ENCODE measurements at regions not wholly inside any gene's neighbourhood (a gene's known extent, or its start where the extent isn't known, plus 50 kb on each side); places are given as distances from the start of the nearest gene placed in this dataset.
"Not testable (repeated sequence)": the region's sequence is repeated elsewhere in the genome, so short reads cannot be mapped to it uniquely, and the experiment has no call there.

DNA sequence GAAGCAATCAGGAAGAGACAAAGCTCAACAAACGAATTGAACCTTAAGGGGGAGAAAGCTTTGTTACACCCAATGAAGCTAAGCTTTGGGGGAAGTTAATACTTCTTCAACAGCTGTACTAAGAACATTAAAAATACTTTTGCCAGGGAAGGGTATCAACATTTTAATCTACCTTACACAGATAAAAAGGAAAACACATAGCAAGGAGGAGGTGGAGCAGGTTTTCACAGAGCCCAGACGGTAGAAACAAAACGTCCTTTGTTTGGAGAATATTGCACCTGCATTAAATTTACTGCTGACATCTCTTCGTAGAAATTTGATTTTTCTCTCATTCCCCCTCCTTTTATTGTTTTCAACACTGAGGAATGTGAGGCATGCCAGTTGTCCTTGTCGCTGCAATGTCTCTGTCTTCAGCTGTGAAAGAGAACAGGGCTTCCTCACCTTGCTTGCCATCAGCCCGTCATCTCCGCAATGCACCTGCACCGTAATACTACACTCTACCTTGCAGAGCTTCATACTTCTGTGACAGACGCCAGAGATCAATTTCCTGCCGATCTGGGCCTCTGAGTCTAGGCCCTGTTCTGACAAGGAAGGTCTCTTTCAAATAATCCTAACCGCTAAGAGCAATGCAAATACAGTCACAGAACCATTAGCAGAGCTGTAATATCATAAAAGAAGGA lies 270.8 kb downstream of the SPRY2 start:
- no peaks in the 10 kb centered on the region for H3K36me3 ChIP-seq (ENCODE audit: control insufficient read depth, insufficient read depth, low read length)
- H3K27me3 ChIP-seq (ENCODE audit: control insufficient read depth, insufficient read depth, low read length): no peaks in the 10 kb centered on the region
- DNase-seq (ENCODE audit: low read depth): no peak
- TF ChIP-seq CTCF (IDR thresholded peaks at IDR 0.05; ENCODE audit: insufficient read depth, low read length, poor library complexity, severe bottlenecking): no peak
- H3K4me3 ChIP-seq (ENCODE audit: low read depth, low read length): no peak overlapping the region

DNA sequence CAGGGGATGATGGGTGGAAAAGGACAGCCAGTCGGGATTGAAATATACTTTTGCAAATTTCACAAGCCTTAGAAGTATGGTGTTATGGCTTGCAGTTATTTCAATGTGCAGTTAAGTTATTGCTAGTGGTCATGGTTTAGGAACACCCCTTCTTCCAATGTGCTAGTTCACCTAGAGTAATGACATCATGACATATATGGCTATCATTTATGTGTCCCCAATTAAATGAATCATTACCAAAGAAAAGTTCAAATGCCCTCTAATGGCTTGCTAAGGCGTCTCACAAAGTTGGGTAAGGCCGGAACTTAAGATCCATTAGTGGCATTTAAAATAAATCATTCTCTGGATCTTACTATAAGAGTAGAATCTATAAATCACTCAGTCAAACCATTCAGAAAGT lies 271.6 kb downstream of the SPRY2 start:
- TF ChIP-seq CTCF (IDR thresholded peaks at IDR 0.05; ENCODE audit: insufficient read depth, low read length, poor library complexity, severe bottlenecking): no peak
- DNase-seq (ENCODE audit: low read depth): no peak
- H3K36me3 ChIP-seq (ENCODE audit: control insufficient read depth, insufficient read depth, low read length): no peaks in the 10 kb centered on the region

DNA sequence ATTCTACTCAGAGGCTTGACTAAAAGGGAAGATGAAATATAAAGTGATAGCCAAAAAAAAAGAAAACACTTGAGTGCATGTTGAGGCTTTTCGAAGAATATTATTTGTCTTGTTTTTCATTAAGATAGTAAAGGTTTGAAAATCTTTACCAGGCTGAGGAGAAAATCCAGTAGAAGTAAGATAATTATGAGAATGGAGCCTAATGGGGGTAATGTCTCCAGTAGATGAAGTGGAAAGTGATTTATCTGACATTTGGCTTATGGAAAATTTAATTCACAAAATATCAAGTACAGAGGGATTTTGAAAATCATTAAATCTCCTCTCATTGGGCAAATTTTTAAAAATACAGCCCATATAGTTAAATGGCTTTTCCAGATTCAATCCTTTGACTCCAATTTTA lies 274.9 kb downstream of the SPRY2 start:
- H3K36me3 ChIP-seq (ENCODE audit: control insufficient read depth, insufficient read depth, low read length): no peaks in the 10 kb centered on the region
- no peak for TF ChIP-seq CTCF (IDR thresholded peaks at IDR 0.05; ENCODE audit: insufficient read depth, low read length, poor library complexity, severe bottlenecking)
- no peak overlapping the region for H3K4me3 ChIP-seq (ENCODE audit: low read depth, low read length)
- H3K27me3 ChIP-seq (ENCODE audit: control insufficient read depth, insufficient read depth, low read length): no peaks in the 10 kb centered on the region
- DNase-seq (ENCODE audit: low read depth): no peak

More for the DNA sequence above, 271.6 kb downstream of the SPRY2 start:
- Histone ChIP-seq H3K27me3 (ENCODE audit: control insufficient read depth, insufficient read depth, low read length) (no peaks in the 10 kb centered on the region), H3K4me3 (ENCODE audit: low read depth, low read length) (no peak overlapping the region)

DNA sequence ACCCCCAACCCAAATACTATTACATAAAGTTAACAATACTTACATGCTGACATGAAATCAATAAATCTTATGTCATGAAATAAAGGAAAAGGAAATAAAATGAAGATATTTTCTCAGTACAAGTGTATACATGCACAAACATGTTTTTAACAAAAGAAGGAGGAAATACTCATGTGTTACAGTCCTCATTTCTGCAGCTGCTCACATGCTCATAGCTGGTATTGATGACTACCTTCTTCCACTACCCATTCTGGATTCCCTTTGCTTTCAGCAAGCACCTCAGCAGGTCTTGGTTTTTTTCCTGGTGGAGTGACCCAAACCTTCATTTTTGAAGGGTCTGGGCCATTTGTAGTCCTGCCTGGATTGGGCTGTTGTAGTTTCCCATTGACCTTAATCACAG lies 278.5 kb downstream of the SPRY2 start:
- H3K36me3 ChIP-seq (ENCODE audit: control insufficient read depth, insufficient read depth, low read length); DNase-seq (ENCODE audit: low read depth); H3K27me3 ChIP-seq (ENCODE audit: control insufficient read depth, insufficient read depth, low read length); H3K4me3 ChIP-seq (ENCODE audit: low read depth, low read length): not testable (repeated sequence)

DNA sequence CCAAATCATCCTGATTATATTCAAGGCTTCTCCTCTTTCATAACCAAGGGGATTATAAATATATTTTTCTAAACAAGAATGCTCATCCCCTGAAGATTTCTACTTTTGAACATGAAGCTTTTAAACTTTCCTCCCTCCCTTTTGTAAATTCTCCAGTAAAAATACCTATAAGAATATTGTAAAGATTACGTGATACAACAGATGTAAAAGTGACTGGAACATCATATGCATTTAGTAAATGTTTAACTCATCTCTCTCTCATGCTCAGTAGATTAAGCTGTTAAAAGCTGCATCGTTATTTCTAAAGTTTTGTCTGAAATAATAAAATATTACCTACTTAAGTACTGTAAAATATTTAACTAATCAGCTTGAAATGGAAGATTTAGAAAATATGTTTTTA lies 281.1 kb downstream of the SPRY2 start:
- Histone ChIP-seq H3K36me3 (ENCODE audit: control insufficient read depth, insufficient read depth, low read length) (no peaks in the 10 kb centered on the region), H3K4me3 (ENCODE audit: low read depth, low read length) (no peak overlapping the region), H3K27me3 (ENCODE audit: control insufficient read depth, insufficient read depth, low read length) (no peaks in the 10 kb centered on the region)
- DNase-seq (ENCODE audit: low read depth): no peak
- TF ChIP-seq CTCF (IDR thresholded peaks at IDR 0.05; ENCODE audit: insufficient read depth, low read length, poor library complexity, severe bottlenecking): no peak

DNA sequence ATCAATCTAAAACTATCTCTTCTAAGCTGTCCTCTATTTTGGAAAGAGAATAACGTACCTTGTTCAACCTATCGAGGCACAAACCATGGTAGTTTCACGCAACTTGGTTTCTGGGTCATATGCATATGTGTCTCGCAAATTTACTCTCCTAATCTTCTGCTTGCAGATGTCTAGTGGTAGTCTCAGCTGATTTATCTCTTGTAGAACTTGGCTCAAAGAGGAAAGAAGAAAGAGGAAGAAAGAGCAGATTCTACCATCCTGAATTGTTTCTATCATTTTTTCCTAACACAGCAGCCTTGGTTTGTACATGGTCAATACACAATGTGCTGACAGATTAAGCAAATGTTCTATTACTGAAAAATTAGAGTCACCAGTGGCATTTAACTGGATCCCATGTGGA lies 282.3 kb downstream of the SPRY2 start:
- TF ChIP-seq CTCF (IDR thresholded peaks at IDR 0.05; ENCODE audit: insufficient read depth, low read length, poor library complexity, severe bottlenecking): no peak
- no peaks in the 10 kb centered on the region for H3K36me3 ChIP-seq (ENCODE audit: control insufficient read depth, insufficient read depth, low read length)
- no peak for DNase-seq (ENCODE audit: low read depth)

More for the DNA sequence above, 282.3 kb downstream of the SPRY2 start:
- H3K27me3 ChIP-seq (ENCODE audit: control insufficient read depth, insufficient read depth, low read length): no peaks in the 10 kb centered on the region
- no peak overlapping the region for H3K4me3 ChIP-seq (ENCODE audit: low read depth, low read length)
